ENCODE measurements at regions not wholly inside any gene's neighbourhood (a gene's known extent, or its start where the extent isn't known, plus 50 kb on each side); places are given as distances from the start of the nearest gene placed in this dataset.

GRCh38 chr9:96131825-96132224 lies 170.2 kb downstream of the HSD17B3 start:
- no peak overlapping the region for H3K4me3 ChIP-seq
- DNase-seq (no peak), ATAC-seq (no peak)
- H3K27me3 ChIP-seq: no peaks in the 10 kb centered on the region
- no peaks in the 10 kb centered on the region for H3K36me3 ChIP-seq
- H3K27ac ChIP-seq: no peak overlapping the region
- in situ Hi-C loops (cut with MboI; ENCODE audit: low sequenced_read_pairs in 4 of 4): no loop called here
- no peak for TF ChIP-seq POLR2A (IDR thresholded peaks at IDR 0.05)
- no peak for TF ChIP-seq CTCF (IDR thresholded peaks at IDR 0.05 in 4 of 5, conservative IDR thresholded peaks at IDR 0.05 in 1 of 5)
- H3K9me3 ChIP-seq: no peaks in the 10 kb centered on the region
- H3K4me1 ChIP-seq: no peaks in the 10 kb centered on the region
- intact Hi-C loops (cut with DNase I; ENCODE audit: low total_unique reads): no loop called here

GRCh38 chr9:96130970-96131369 lies 171.0 kb downstream of the HSD17B3 start:
- H3K36me3 ChIP-seq: no peaks in the 10 kb centered on the region
- H3K27ac ChIP-seq: no peak overlapping the region
- no peak overlapping the region for H3K4me3 ChIP-seq
- DNase-seq (no peak), ATAC-seq (no peak)
- H3K4me1 ChIP-seq: no peaks in the 10 kb centered on the region
- H3K9me3 ChIP-seq: no peaks in the 10 kb centered on the region
- TF ChIP-seq POLR2A (IDR thresholded peaks at IDR 0.05) (no peak), CTCF (IDR thresholded peaks at IDR 0.05 in 4 of 5, conservative IDR thresholded peaks at IDR 0.05 in 1 of 5) (no peak)
- no peaks in the 10 kb centered on the region for H3K27me3 ChIP-seq
- in situ Hi-C loops (cut with MboI; ENCODE audit: low sequenced_read_pairs in 4 of 4): no loop called here
- intact Hi-C loops (cut with DNase I; ENCODE audit: low total_unique reads): no loop called here

GRCh38 chr9:96129747-96130146 lies 172.2 kb downstream of the HSD17B3 start:
- Histone ChIP-seq H3K4me1 (no peaks in the 10 kb centered on the region), H3K4me3 (no peak overlapping the region), H3K36me3 (no peaks in the 10 kb centered on the region), H3K27me3 (no peaks in the 10 kb centered on the region), H3K9me3 (no peaks in the 10 kb centered on the region), H3K27ac (no peak overlapping the region)
- in situ Hi-C loops (cut with MboI; ENCODE audit: low sequenced_read_pairs in 4 of 4) (no loop called here), intact Hi-C loops (cut with DNase I; ENCODE audit: low total_unique reads) (loop anchor here (10.0 kb wide), 1 partner anchor 125 kb away; no protein-coding TSS in a partner anchor)
- DNase-seq: no peak
- ATAC-seq: no peak
- TF ChIP-seq CTCF (IDR thresholded peaks at IDR 0.05 in 4 of 5, conservative IDR thresholded peaks at IDR 0.05 in 1 of 5) (no peak), POLR2A (IDR thresholded peaks at IDR 0.05) (no peak)

- no peaks in the 10 kb centered on the region for H3K4me1 ChIP-seq
- H3K36me3 ChIP-seq: no peaks in the 10 kb centered on the region
- ATAC-seq: no peak
- TF ChIP-seq CTCF (IDR thresholded peaks at IDR 0.05 in 4 of 5, conservative IDR thresholded peaks at IDR 0.05 in 1 of 5): no peak
- no peak for TF ChIP-seq POLR2A (IDR thresholded peaks at IDR 0.05)
- H3K27me3 ChIP-seq: no peaks in the 10 kb centered on the region
- H3K4me3 ChIP-seq: no peak overlapping the region
- DNase-seq: no peak
- H3K27ac ChIP-seq: no peak overlapping the region
- intact Hi-C loops (cut with DNase I; ENCODE audit: low total_unique reads): loop anchor here (10.0 kb wide), 1 partner anchor 124 kb away; no protein-coding TSS in a partner anchor
- in situ Hi-C loops (cut with MboI; ENCODE audit: low sequenced_read_pairs in 4 of 4): no loop called here
- H3K9me3 ChIP-seq: no peaks in the 10 kb centered on the region
Observed at GRCh38 chr9:96128880-96129279, 173.1 kb downstream of the HSD17B3 start.

- no peak for DNase-seq
Observed at GRCh38 chr9:96126321-96126881, 175.6 kb downstream of the HSD17B3 start.

More at GRCh38 chr9:96126321-96126881, 175.6 kb downstream of the HSD17B3 start:
- H3K9me3 ChIP-seq: no peaks in the 10 kb centered on the region
- intact Hi-C loops (cut with DNase I; ENCODE audit: low total_unique reads) (loop anchor here (10.0 kb wide), 1 partner anchor 122 kb away; no protein-coding TSS in a partner anchor), in situ Hi-C loops (cut with MboI; ENCODE audit: low sequenced_read_pairs in 4 of 4) (no loop called here)
- no peak overlapping the region for H3K4me3 ChIP-seq
- TF ChIP-seq POLR2A (IDR thresholded peaks at IDR 0.05): no peak
- TF ChIP-seq CTCF (IDR thresholded peaks at IDR 0.05 in 4 of 5, conservative IDR thresholded peaks at IDR 0.05 in 1 of 5): no peak
- H3K4me1 ChIP-seq: no peaks in the 10 kb centered on the region
- no peaks in the 10 kb centered on the region for H3K36me3 ChIP-seq
- ATAC-seq: no peak
- no peak overlapping the region for H3K27ac ChIP-seq
- H3K27me3 ChIP-seq: no peaks in the 10 kb centered on the region

Data from gastrocnemius medialis (tissue), 4 donors.